Trophoblast cell (in vitro differentiated cells and primary cell): ENCODE measurements at regions not wholly inside any gene's neighbourhood (a gene's known extent, or its start where the extent isn't known, plus 50 kb on each side); places are given as distances from the start of the nearest gene placed in this dataset.

Experiments
- DNase-seq, 2 donors: peaks; one replicate each; pipeline ENCODE4 v3.0.0-alpha.2; 2016
- H2AFZ ChIP-seq: 2 replicates; pipeline ENCODE4 v1.6.1; 2013; ENCODE audit warnings: low read length, moderate library complexity, mild to moderate bottlenecking; ENCODE audit not compliant: insufficient read depth, poor library complexity
- H2AK5ac ChIP-seq: 2 replicates; pipeline ENCODE4 v1.6.1; 2013; ENCODE audit warnings: mild to moderate bottlenecking, low read length
- H2BK120ac ChIP-seq: 2 replicates; pipeline ENCODE4 v1.6.1; 2013; ENCODE audit warnings: low read length, mild to moderate bottlenecking, moderate library complexity; ENCODE audit not compliant: insufficient read depth, poor library complexity
- H2BK12ac ChIP-seq: 2 replicates; pipeline ENCODE4 v1.6.1; 2013; ENCODE audit warnings: mild to moderate bottlenecking, low read length, moderate library complexity
- H2BK5ac ChIP-seq: 2 replicates; pipeline ENCODE4 v1.6.1; 2013; ENCODE audit warnings: low read length, low read depth, moderate library complexity, mild to moderate bottlenecking; ENCODE audit not compliant: poor library complexity
- H3K14ac ChIP-seq: 2 replicates; pipeline ENCODE4 v1.6.1; 2013; ENCODE audit warnings: mild to moderate bottlenecking, low read length
- H3K18ac ChIP-seq: 2 replicates; pipeline ENCODE4 v1.6.1; 2013; ENCODE audit warnings: mild to moderate bottlenecking, low read length
- H3K23ac ChIP-seq: 2 replicates; pipeline ENCODE4 v1.6.1; 2013; ENCODE audit warnings: low read length
- H3K27ac ChIP-seq: 2 replicates; pipeline ENCODE4 v1.5.1; 2013; ENCODE audit warnings: low read depth, mild to moderate bottlenecking, inconsistent platforms, low read length, moderate library complexity
- H3K27me3 ChIP-seq: 2 replicates; pipeline ENCODE4 v1.6.1; 2013; ENCODE audit warnings: inconsistent platforms, mild to moderate bottlenecking, low read length, moderate library complexity; ENCODE audit not compliant: insufficient read depth
- H3K36me3 ChIP-seq, 2 experiments: 1 replicate in 1 of 2; 2 replicates in 1 of 2; pipeline ENCODE4 v1.6.1; 2013; ENCODE audit warnings: low read length in 2 of 2, mild to moderate bottlenecking in 2 of 2, moderate library complexity in 1 of 2; ENCODE audit not compliant: insufficient read depth in 2 of 2, control insufficient read depth in 1 of 2
- H3K4ac ChIP-seq: 2 replicates; pipeline ENCODE4 v1.6.1; 2013; ENCODE audit warnings: low read depth, mild to moderate bottlenecking, low read length, moderate library complexity
- H3K4me1 ChIP-seq, 2 experiments: 1 replicate in 1 of 2; 2 replicates in 1 of 2; pipeline ENCODE4 v1.6.1; 2013; ENCODE audit warnings: low read length in 2 of 2, mild to moderate bottlenecking in 2 of 2, moderate library complexity in 1 of 2; ENCODE audit not compliant: insufficient read depth in 2 of 2, control insufficient read depth in 1 of 2
- H3K4me2 ChIP-seq: 2 replicates; pipeline ENCODE4 v1.6.1; 2013; ENCODE audit warnings: inconsistent platforms, mild to moderate bottlenecking, low read length, moderate library complexity
- H3K4me3 ChIP-seq: 2 replicates; pipeline ENCODE4 v1.5.1; 2013; ENCODE audit warnings: mild to moderate bottlenecking, low read depth, low read length, inconsistent platforms
- H3K79me1 ChIP-seq: one replicate; pipeline ENCODE4 v1.6.1; 2013; ENCODE audit warnings: low read length
- H3K79me2 ChIP-seq: 2 replicates; pipeline ENCODE4 v1.6.1; 2013; ENCODE audit warnings: low read length, mild to moderate bottlenecking; ENCODE audit not compliant: control insufficient read depth, insufficient read depth, poor library complexity
- H3K9ac ChIP-seq: 2 replicates; pipeline ENCODE4 v1.6.1; 2013; ENCODE audit warnings: mild to moderate bottlenecking, low read length
- H3K9me3 ChIP-seq: 2 replicates; pipeline ENCODE4 v1.6.1; 2013; ENCODE audit warnings: low read depth, mild to moderate bottlenecking, control low read depth, inconsistent platforms, low read length; ENCODE audit not compliant: insufficient read depth
- H4K12ac ChIP-seq: 2 replicates; pipeline ENCODE4 v1.6.1; 2013; ENCODE audit warnings: low read depth, mild to moderate bottlenecking, low read length, moderate library complexity
- H4K8ac ChIP-seq: 2 replicates; pipeline ENCODE4 v1.6.1; 2013; ENCODE audit warnings: low read depth, mild to moderate bottlenecking, low read length, moderate library complexity
- H4K91ac ChIP-seq: one replicate; pipeline ENCODE4 v1.6.1; 2013; ENCODE audit warnings: low read depth, mild to moderate bottlenecking, low read length, moderate library complexity
- WGBS: extraction: QIAGEN DNeasy Blood & Tissue Kit; methylation state at CpG from one replicate; pipeline ENCODE4 v1.1.7; 2013; ENCODE audit warnings: missing lambda C conversion rate; ENCODE audit not compliant: insufficient read length, insufficient coverage; ENCODE audit errors: extremely low coverage; 5-methylcytosine and 5-hydroxymethylcytosine counted together

- no peak overlapping the region for H4K8ac ChIP-seq
- H3K4me2 ChIP-seq, result no peak overlapping the region
- H3K36me3 ChIP-seq, result no peaks in the 10 kb centered on the region
- no peak overlapping the region for H2AK5ac ChIP-seq
- H3K23ac ChIP-seq, result no peak overlapping the region
- WGBS, result no CpG with 5 or more reads among the region's 5 CpGs
- H2AFZ ChIP-seq, result no peak overlapping the region
- H3K18ac ChIP-seq, result no peak overlapping the region
- H2BK12ac ChIP-seq, result no peak overlapping the region
- H3K4me3 ChIP-seq, result no peak overlapping the region
- no peak overlapping the region for H2BK5ac ChIP-seq
- no peak overlapping the region for H3K27ac ChIP-seq
- H4K91ac ChIP-seq, result no peak overlapping the region
- H3K9ac ChIP-seq, result no peak overlapping the region
- no peak overlapping the region for H4K12ac ChIP-seq
- no peaks in the 10 kb centered on the region for H3K9me3 ChIP-seq
- H3K79me1 ChIP-seq, result no peaks in the 10 kb centered on the region
- no peak overlapping the region for H3K4ac ChIP-seq
- H3K14ac ChIP-seq, result no peak overlapping the region
- no peaks in the 10 kb centered on the region for H3K79me2 ChIP-seq
- no peaks in the 10 kb centered on the region for H3K27me3 ChIP-seq
- H2BK120ac ChIP-seq, result no peak overlapping the region
- DNase-seq, result no peak
- no peaks in the 10 kb centered on the region for H3K4me1 ChIP-seq
Observed at GRCh38 chr12:30146561-30146960, 362.8 kb upstream of the TMTC1 start.

GRCh38 chr12:30145684-30146032 lies 361.9 kb upstream of the TMTC1 start:
- H4K8ac ChIP-seq, result no peak overlapping the region
- no peaks in the 10 kb centered on the region for H3K36me3 ChIP-seq
- no peak for DNase-seq
- no CpG with 5 or more reads among the region's 1 CpG for WGBS
- H3K14ac ChIP-seq, result no peak overlapping the region
- H4K12ac ChIP-seq, result no peak overlapping the region
- no peak overlapping the region for H3K18ac ChIP-seq
- no peak overlapping the region for H2AFZ ChIP-seq
- no peak overlapping the region for H3K27ac ChIP-seq
- H2BK12ac ChIP-seq, result no peak overlapping the region
- H2AK5ac ChIP-seq, result no peak overlapping the region
- H3K9me3 ChIP-seq, result no peaks in the 10 kb centered on the region
- H3K79me2 ChIP-seq, result no peaks in the 10 kb centered on the region
- no peak overlapping the region for H2BK5ac ChIP-seq
- H3K4me1 ChIP-seq, result no peaks in the 10 kb centered on the region
- H3K4me2 ChIP-seq, result no peak overlapping the region
- no peak overlapping the region for H2BK120ac ChIP-seq
- no peak overlapping the region for H3K4ac ChIP-seq
- no peaks in the 10 kb centered on the region for H3K79me1 ChIP-seq
- no peak overlapping the region for H3K4me3 ChIP-seq
- no peaks in the 10 kb centered on the region for H3K27me3 ChIP-seq
- H4K91ac ChIP-seq, result no peak overlapping the region
- no peak overlapping the region for H3K9ac ChIP-seq
- no peak overlapping the region for H3K23ac ChIP-seq

GRCh38 chr12:30144777-30145683 lies 361.3 kb upstream of the TMTC1 start:
- Histone ChIP-seq H3K4me2 (no peak overlapping the region), H2BK120ac (no peak overlapping the region), H2AFZ (no peak overlapping the region), H3K79me1 (no peaks in the 10 kb centered on the region), H3K23ac (no peak overlapping the region), H2BK12ac (no peak overlapping the region), H3K79me2 (no peaks in the 10 kb centered on the region), H3K18ac (no peak overlapping the region), H3K9ac (no peak overlapping the region), H3K27ac (no peak overlapping the region), H3K4me1 (no peaks in the 10 kb centered on the region), H4K8ac (no peak overlapping the region), H4K12ac (no peak overlapping the region), H4K91ac (no peak overlapping the region), H3K27me3 (no peaks in the 10 kb centered on the region), H3K36me3 (no peaks in the 10 kb centered on the region), H3K4ac (no peak overlapping the region), H2BK5ac (no peak overlapping the region), H3K4me3 (no peak overlapping the region), H3K9me3 (no peaks in the 10 kb centered on the region), H2AK5ac (no peak overlapping the region), H3K14ac (no peak overlapping the region)
- no CpG with 5 or more reads among the region's 1 CpG for WGBS
- DNase-seq, result no peak

- no peak overlapping the region for H3K23ac ChIP-seq
- H2BK5ac ChIP-seq, result no peak overlapping the region
- H3K9ac ChIP-seq, result no peak overlapping the region
- no peak overlapping the region for H2BK120ac ChIP-seq
- no peaks in the 10 kb centered on the region for H3K27me3 ChIP-seq
- no peak overlapping the region for H4K8ac ChIP-seq
- H3K36me3 ChIP-seq, result no peaks in the 10 kb centered on the region
- no peak overlapping the region for H4K12ac ChIP-seq
- WGBS, result no CpG with 5 or more reads among the region's 2 CpGs
- no peaks in the 10 kb centered on the region for H3K9me3 ChIP-seq
- peaks cover 3% of the 10 kb centered on the region for H3K79me1 ChIP-seq
- no peak overlapping the region for H3K4me2 ChIP-seq
- no peak overlapping the region for H3K18ac ChIP-seq
- no peak for DNase-seq
- no peak overlapping the region for H3K4me3 ChIP-seq
- H2AFZ ChIP-seq, result no peak overlapping the region
- no peak overlapping the region for H4K91ac ChIP-seq
- no peak overlapping the region for H3K27ac ChIP-seq
- H3K79me2 ChIP-seq, result no peaks in the 10 kb centered on the region
- H2BK12ac ChIP-seq, result no peak overlapping the region
- H2AK5ac ChIP-seq, result no peak overlapping the region
- no peak overlapping the region for H3K4ac ChIP-seq
- peaks cover 4 to 5% of the 10 kb centered on the region in 2 experiments for H3K4me1 ChIP-seq
- H3K14ac ChIP-seq, result no peak overlapping the region
Observed at GRCh38 chr12:30142301-30142700, 358.6 kb upstream of the TMTC1 start.
